Mesothelial cell of epicardium (in vitro differentiated cells): ENCODE measurements at regions not wholly inside any gene's neighbourhood (a gene's known extent, or its start where the extent isn't known, plus 50 kb on each side); places are given as distances from the start of the nearest gene placed in this dataset.

Experiments
- DNase-seq, 2 experiments: peaks; one replicate each; pipeline ENCODE4 v3.0.0; 2021; ENCODE audit warnings: low spot score in 2 of 2; ENCODE audit not compliant: unreplicated experiment in 2 of 2
- H3K27ac Mint-ChIP-seq: 2 replicates; pipeline ENCODE4 v1.8.0; 2021; ENCODE audit warnings: mixed read lengths
- H3K27me3 Mint-ChIP-seq: 2 replicates; pipeline ENCODE4 v1.8.0; 2021; ENCODE audit warnings: low read depth, mixed read lengths
- H3K36me3 Mint-ChIP-seq: 2 replicates; pipeline ENCODE4 v1.8.0; 2021; ENCODE audit warnings: mixed read lengths
- H3K4me1 Mint-ChIP-seq: 2 replicates; pipeline ENCODE4 v1.8.0; 2021; ENCODE audit warnings: mixed read lengths
- H3K4me3 Mint-ChIP-seq: 2 replicates; pipeline ENCODE4 v1.8.0; 2021; ENCODE audit warnings: mild to moderate bottlenecking, moderate library complexity, mixed read lengths
- H3K9me3 Mint-ChIP-seq: 2 replicates; pipeline ENCODE4 v1.8.0; 2021; ENCODE audit warnings: mixed read lengths
- CTCF ChIP-seq: fragments of 200-600 bp; sonication (generic); IDR thresholded peaks from one replicate; pipeline ENCODE4 v1.5.0; 2021; ENCODE audit warnings: antibody characterized with exemption; ENCODE audit not compliant: unreplicated experiment

GRCh38 chr1:106047210-106047609, 1009.3 kb upstream of the PRMT6 start:
- no peak overlapping the region for H3K27ac Mint-ChIP-seq
- no peaks in the 10 kb centered on the region for H3K27me3 Mint-ChIP-seq
- DNase-seq: no peak
- no peak overlapping the region for H3K4me3 Mint-ChIP-seq
- H3K4me1 Mint-ChIP-seq: no peaks in the 10 kb centered on the region
- no peaks in the 10 kb centered on the region for H3K36me3 Mint-ChIP-seq
- no peak for TF ChIP-seq CTCF
- peaks cover 5% of the 10 kb centered on the region for H3K9me3 Mint-ChIP-seq

GRCh38 chr1:106049595-106049994, 1006.9 kb upstream of the PRMT6 start:
- no peak for TF ChIP-seq CTCF
- Mint-ChIP-seq H3K9me3 (no peaks in the 10 kb centered on the region), H3K4me1 (no peaks in the 10 kb centered on the region), H3K36me3 (no peaks in the 10 kb centered on the region), H3K27me3 (no peaks in the 10 kb centered on the region), H3K27ac (no peak overlapping the region), H3K4me3 (no peak overlapping the region)
- DNase-seq: no peak

DNA sequence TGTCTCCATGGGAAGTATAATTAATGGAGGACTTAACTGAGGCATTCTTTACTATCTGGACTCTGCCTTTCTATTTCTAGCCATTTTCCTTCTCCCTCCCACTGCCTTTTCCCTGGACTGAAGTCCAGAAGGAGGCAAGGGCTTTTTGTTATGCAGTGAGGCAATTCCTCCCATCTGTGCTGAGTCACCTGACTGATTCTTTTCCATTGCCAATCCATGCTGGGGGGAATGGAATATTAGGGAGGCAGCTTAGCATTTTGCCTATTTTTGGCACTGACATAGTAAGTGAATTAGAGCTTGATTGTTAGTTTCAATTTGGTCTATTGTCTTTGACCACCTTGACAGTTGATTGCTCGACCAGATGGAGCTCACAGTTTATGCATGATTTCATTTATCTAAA, 1000.6 kb upstream of the PRMT6 start:
- TF ChIP-seq CTCF: no peak
- Mint-ChIP-seq H3K4me1 (no peaks in the 10 kb centered on the region), H3K27me3 (no peaks in the 10 kb centered on the region), H3K9me3 (no peaks in the 10 kb centered on the region), H3K27ac (no peak overlapping the region), H3K36me3 (no peaks in the 10 kb centered on the region), H3K4me3 (no peak overlapping the region)
- DNase-seq: no peak

DNA sequence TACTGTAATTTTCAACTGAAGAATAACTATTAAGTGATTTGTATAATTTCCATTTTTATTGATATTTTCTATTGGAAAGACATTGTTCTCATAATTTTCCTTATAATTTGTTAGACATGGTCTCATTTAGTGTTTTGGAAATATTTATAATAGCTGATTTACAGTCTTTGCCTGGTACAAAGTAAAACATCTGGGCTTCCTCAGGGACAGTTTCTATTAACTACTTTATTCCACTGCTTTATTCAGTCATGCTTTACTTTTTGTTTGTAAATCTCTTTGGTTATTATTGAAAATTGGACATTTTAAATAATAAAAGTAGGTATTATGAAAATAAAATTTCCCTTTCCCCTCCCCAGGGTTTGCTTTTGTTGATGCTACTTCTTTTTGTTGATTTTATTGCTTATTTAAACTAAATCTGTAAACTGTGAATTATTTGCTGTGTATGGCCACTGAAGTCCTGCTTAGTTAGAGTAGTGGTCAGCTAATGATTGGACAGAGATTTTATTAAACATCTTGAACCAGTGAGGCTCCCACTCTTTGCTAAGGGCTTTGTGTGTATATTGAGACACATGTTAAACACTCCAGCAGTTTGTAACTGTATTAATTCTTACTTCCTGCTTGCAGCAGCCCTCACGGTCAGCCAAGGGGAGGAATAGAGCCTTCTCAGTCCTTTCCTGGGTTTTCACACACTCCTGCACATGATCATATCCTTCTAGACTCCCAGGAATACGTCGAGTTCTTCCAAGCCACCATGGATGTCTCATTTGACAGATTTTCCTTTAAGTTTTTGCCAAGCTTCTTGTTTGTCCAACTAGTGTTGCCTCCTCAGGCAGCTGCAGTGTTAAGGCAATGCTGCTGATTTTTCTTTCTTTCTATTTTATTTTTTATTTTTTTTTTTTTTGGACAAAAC, 994.6 kb upstream of the PRMT6 start:
- H3K9me3 Mint-ChIP-seq: peaks cover 4% of the 10 kb centered on the region
- H3K27ac Mint-ChIP-seq: no peak overlapping the region
- no peak for DNase-seq
- TF ChIP-seq CTCF: no peak
- H3K27me3 Mint-ChIP-seq: no peaks in the 10 kb centered on the region
- H3K4me3 Mint-ChIP-seq: no peak overlapping the region
- peaks cover 6% of the 10 kb centered on the region for H3K4me1 Mint-ChIP-seq
- peaks cover 1% of the 10 kb centered on the region for H3K36me3 Mint-ChIP-seq

- H3K4me3 Mint-ChIP-seq: no peak overlapping the region
- no peak for DNase-seq
- no peak for TF ChIP-seq CTCF
- peaks cover 2% of the 10 kb centered on the region for H3K27me3 Mint-ChIP-seq
- peaks cover 6% of the 10 kb centered on the region for H3K4me1 Mint-ChIP-seq
- H3K36me3 Mint-ChIP-seq: peaks cover 1% of the 10 kb centered on the region
- H3K27ac Mint-ChIP-seq: no peak overlapping the region
- H3K9me3 Mint-ChIP-seq: peaks cover 4% of the 10 kb centered on the region
These were observed 993.0 kb upstream of the PRMT6 start for GRCh38 chr1:106063510-106063909.
